HepG2 (cell line): ENCODE measurements at regions not wholly inside any gene's neighbourhood (a gene's known extent, or its start where the extent isn't known, plus 50 kb on each side); places are given as distances from the start of the nearest gene placed in this dataset.

Source experiments
- ATAC-seq: fragments of 200-7000 bp; cut with Tn5 transposase; 3 replicates; pipeline ENCODE4 v1.9.1; 2020; ENCODE audit warnings: mild to moderate bottlenecking, moderate library complexity
- BruUV-seq: library from RNA; stranded (reverse); fragments of 400-500 nt; replicated peaks from 2 replicates; lab custom pipeline; 2021; lab: Mats Ljungman, UMichigan
- CTCF ChIA-PET: fragments of 300-600 bp; formaldehyde crosslinking; extraction: SDS; loops from one replicate; lab custom pipeline; 2021; ENCODE audit warnings: low total read pairs, inconsistent platforms, low intra/inter-chr PET ratio; lab: Yijun Ruan, JAX
- POLR2A ChIA-PET: fragments of 350-600 bp; sonication (Branson Sonifier 250); formaldehyde crosslinking; loops from one replicate; lab custom pipeline; 2020; ENCODE audit warnings: antibody characterized with exemption, inconsistent platforms; lab: Yijun Ruan, JAX
- DNase-seq: peaks from one replicate; pipeline ENCODE4 v3.0.0-alpha.2; 2015; ENCODE audit warnings: low spot score
- FAIRE-seq: peaks from 3 replicates; lab custom pipeline; 2011; peaks lifted over from hg19 to GRCh38; lab: Jason Lieb, UNC
- H2AFZ ChIP-seq: one replicate; pipeline ENCODE4 v1.6.1; 2011; ENCODE audit warnings: low read length, inconsistent platforms
- H3K27ac ChIP-seq: fragments of 300-600 bp; 3 replicates; pipeline ENCODE4 v1.8.0; 2011; ENCODE audit warnings: mixed run types, mild to moderate bottlenecking, mixed read lengths, low read length, inconsistent platforms; ENCODE audit not compliant: insufficient read depth; ENCODE audit errors: extremely low read length
- H3K27me3 ChIP-seq, 2 experiments: fragments of 200-600 bp in 1 of 2; 2 replicates in 1 of 2; 3 replicates in 1 of 2; pipeline versions ENCODE4 v1.6.0 to v1.8.0; 2011; ENCODE audit warnings: low read length in 2 of 2, mild to moderate bottlenecking in 2 of 2, moderate library complexity in 2 of 2, inconsistent platforms in 1 of 2; ENCODE audit not compliant: insufficient read depth in 2 of 2, control insufficient read depth in 1 of 2
- H3K36me3 ChIP-seq, 2 experiments: fragments of 200-600 bp in 1 of 2; replicated peaks in 1 of 2; 2 replicates in 1 of 2; 3 replicates in 1 of 2; pipeline versions ENCODE4 v1.5.1 to v1.8.0; 2011; ENCODE audit warnings: low read length in 2 of 2, inconsistent platforms in 1 of 2; ENCODE audit not compliant: insufficient read depth in 2 of 2, control insufficient read depth in 1 of 2
- H3K4me1 ChIP-seq: 2 replicates; pipeline ENCODE4 v1.5.1; 2012; ENCODE audit warnings: low read length, inconsistent platforms; ENCODE audit not compliant: insufficient read depth
- H3K4me2 ChIP-seq: 2 replicates; pipeline ENCODE4 v1.6.0; 2011; ENCODE audit warnings: low read depth, low read length, inconsistent platforms
- H3K4me3 ChIP-seq, 3 experiments: fragments of 200-600 bp in 1 of 3; sonication (generic), shearing (Covaris generic) in 1 of 3; replicated peaks in 1 of 3; 2 replicates each; pipeline ENCODE4 v1.5.1; 2011 to 2016; ENCODE audit warnings: low read length in 3 of 3, inconsistent platforms in 2 of 3, low read depth in 2 of 3, mild to moderate bottlenecking in 2 of 3, control low read depth in 1 of 3, mixed read lengths in 1 of 3; ENCODE audit not compliant: insufficient read depth in 1 of 3
- H3K79me2 ChIP-seq: one replicate; pipeline ENCODE4 v1.6.1; 2011; ENCODE audit warnings: low read length, inconsistent platforms; ENCODE audit not compliant: insufficient read depth
- H3K9ac ChIP-seq: 2 replicates; pipeline ENCODE4 v1.6.0; 2011; ENCODE audit warnings: mild to moderate bottlenecking, low read depth, low read length, inconsistent platforms; ENCODE audit not compliant: insufficient read depth
- H3K9me3 ChIP-seq: 2 replicates; pipeline ENCODE4 v1.5.1; 2012; ENCODE audit warnings: mild to moderate bottlenecking, low read length
- H4K20me1 ChIP-seq: 2 replicates; pipeline ENCODE4 v1.6.0; 2011; ENCODE audit warnings: inconsistent platforms, mild to moderate bottlenecking, low read length, moderate library complexity; ENCODE audit not compliant: insufficient read depth
- KLF12 ChIP-seq: sonication (generic); formaldehyde crosslinking; IDR thresholded peaks from 2 replicates; pipeline ENCODE4 v1.4.0; 2020; ENCODE audit warnings: missing genetic modification reagents, borderline replicate concordance
- MAF1 ChIP-seq: sonication (generic); formaldehyde crosslinking; IDR thresholded peaks from 2 replicates; pipeline ENCODE4 v1.5.0; 2020; ENCODE audit warnings: missing genetic modification reagents, borderline replicate concordance
- PRDM15 ChIP-seq: sonication (generic); formaldehyde crosslinking; IDR thresholded peaks from 2 replicates; pipeline ENCODE4 v1.4.0; 2020; ENCODE audit warnings: missing genetic modification reagents
- SAFB2 ChIP-seq: sonication (generic); formaldehyde crosslinking; IDR thresholded peaks from 2 replicates; pipeline ENCODE4 v1.5.1; 2020; ENCODE audit warnings: missing genetic modification reagents, low read depth, mild to moderate bottlenecking, borderline replicate concordance
- SP1 ChIP-seq, 2 experiments: fragments of 450-650 bp in 1 of 2; sonication (generic) in 1 of 2; formaldehyde crosslinking in 1 of 2; IDR thresholded peaks; 2 replicates each; pipeline versions ENCODE4 v1.4.0 to v1.6.1; 2016 to 2020; ENCODE audit warnings: missing genetic modification reagents in 1 of 2
- TBX3 ChIP-seq: fragments of 450-650 bp; IDR thresholded peaks from 2 replicates; pipeline ENCODE4 v1.6.1; 2017; ENCODE audit warnings: antibody characterized with exemption, mild to moderate bottlenecking, inconsistent platforms, borderline replicate concordance
- ZHX2 ChIP-seq, 2 experiments: sonication (generic) in 1 of 2; formaldehyde crosslinking in 1 of 2; IDR thresholded peaks; 2 replicates each; pipeline versions ENCODE4 v1.6.1 to v1.9.0; 2014 to 2022; ENCODE audit warnings: antibody characterized with exemption in 1 of 2, borderline replicate concordance in 1 of 2, inconsistent platforms in 1 of 2, low read depth in 1 of 2, missing genetic modification reagents in 1 of 2
- ZNF33B ChIP-seq: sonication (generic); formaldehyde crosslinking; IDR thresholded peaks from 2 replicates; pipeline ENCODE4 v1.5.1; 2020; ENCODE audit warnings: mild to moderate bottlenecking, missing genetic modification reagents
- ZNF350 ChIP-seq: sonication (generic); formaldehyde crosslinking; IDR thresholded peaks from 2 replicates; pipeline ENCODE4 v1.4.0; 2020; ENCODE audit warnings: mild to moderate bottlenecking, low read depth, missing genetic modification reagents, borderline replicate concordance
- ZNF550 ChIP-seq: sonication (generic); formaldehyde crosslinking; IDR thresholded peaks from 2 replicates; pipeline ENCODE4 v1.4.0; 2020; ENCODE audit warnings: mild to moderate bottlenecking, missing genetic modification reagents, borderline replicate concordance
- ZNF720 ChIP-seq: sonication (generic); formaldehyde crosslinking; IDR thresholded peaks from 2 replicates; pipeline ENCODE4 v1.4.0; 2020; ENCODE audit warnings: missing genetic modification reagents
- WGBS: methylation state at CpG from one replicate; pipeline ENCODE4 v1.1.6; 2017; ENCODE audit warnings: low lambda C conversion rate; 5-methylcytosine and 5-hydroxymethylcytosine counted together
- in situ Hi-C: cut with HindIII; loops from 2 replicates; pipeline ENCODE4 v1.10.0; 2017; ENCODE audit warnings: low pct_unique_long_range_greater_than_20kb; ENCODE audit not compliant: extremely low pct_ligation_motif_present
- intact Hi-C: fragments of 100-400 bp; cut with micrococcal nuclease; formaldehyde crosslinking; loops from one replicate; pipeline ENCODE4 v1.10.0; 2022; ENCODE audit not compliant: unreplicated experiment
- TF ChIP-seq, protein P1 (sequence below): sonication (generic); formaldehyde crosslinking; IDR thresholded peaks from 2 replicates; pipeline ENCODE4 v1.4.0; 2020; ENCODE audit warnings: missing genetic modification reagents

GRCh38 chr11:90856790-90857189 is 633.9 kb upstream of the CHORDC1 start:
- no peak overlapping the region for H3K27ac ChIP-seq
- H3K9ac ChIP-seq, result no peak overlapping the region
- POLR2A ChIA-PET, result no interaction called here
- no TSS peak for BruUV-seq
- H3K79me2 ChIP-seq, result no peaks in the 10 kb centered on the region
- no peak for DNase-seq
- no peak overlapping the region for H2AFZ ChIP-seq
- no peak for ATAC-seq
- H3K27me3 ChIP-seq, result no peaks in the 10 kb centered on the region
- in situ Hi-C loops (no loop called here), intact Hi-C loops (no loop called here)
- no peak for FAIRE-seq
- WGBS, result 38% methylated on average over 1 of the region's 1 CpG
- H3K36me3 ChIP-seq, result no peaks in the 10 kb centered on the region
- H3K4me2 ChIP-seq, result no peak overlapping the region
- no peak overlapping the region for H3K4me3 ChIP-seq
- H3K4me1 ChIP-seq, result no peaks in the 10 kb centered on the region
- no peaks in the 10 kb centered on the region for H3K9me3 ChIP-seq
- CTCF ChIA-PET, result no interaction called here
- no peaks in the 10 kb centered on the region for H4K20me1 ChIP-seq
- TF ChIP-seq ZNF33B (CRISPR knock-in tag) (no peak), ZNF720 (CRISPR knock-in tag) (no peak), ZNF550 (CRISPR knock-in tag) (no peak), SP1 (IDR thresholded peaks at IDR 0.05) (no peak), SP1 (CRISPR knock-in tag; IDR thresholded peaks at IDR 0.05) (no peak), ZNF350 (CRISPR knock-in tag) (no peak), KLF12 (CRISPR knock-in tag) (no peak), SAFB2 (CRISPR knock-in tag) (no peak), PRDM15 (CRISPR knock-in tag) (no peak), MAF1 (no peak), ZHX2 (IDR thresholded peaks at IDR 0.05; ENCODE audit: low read depth) (no peak), ZHX2 (CRISPR knock-in tag; IDR thresholded peaks at IDR 0.05; ENCODE audit: borderline replicate concordance) (no peak), TBX3 (no peak)
- TF ChIP-seq, protein P1, sequence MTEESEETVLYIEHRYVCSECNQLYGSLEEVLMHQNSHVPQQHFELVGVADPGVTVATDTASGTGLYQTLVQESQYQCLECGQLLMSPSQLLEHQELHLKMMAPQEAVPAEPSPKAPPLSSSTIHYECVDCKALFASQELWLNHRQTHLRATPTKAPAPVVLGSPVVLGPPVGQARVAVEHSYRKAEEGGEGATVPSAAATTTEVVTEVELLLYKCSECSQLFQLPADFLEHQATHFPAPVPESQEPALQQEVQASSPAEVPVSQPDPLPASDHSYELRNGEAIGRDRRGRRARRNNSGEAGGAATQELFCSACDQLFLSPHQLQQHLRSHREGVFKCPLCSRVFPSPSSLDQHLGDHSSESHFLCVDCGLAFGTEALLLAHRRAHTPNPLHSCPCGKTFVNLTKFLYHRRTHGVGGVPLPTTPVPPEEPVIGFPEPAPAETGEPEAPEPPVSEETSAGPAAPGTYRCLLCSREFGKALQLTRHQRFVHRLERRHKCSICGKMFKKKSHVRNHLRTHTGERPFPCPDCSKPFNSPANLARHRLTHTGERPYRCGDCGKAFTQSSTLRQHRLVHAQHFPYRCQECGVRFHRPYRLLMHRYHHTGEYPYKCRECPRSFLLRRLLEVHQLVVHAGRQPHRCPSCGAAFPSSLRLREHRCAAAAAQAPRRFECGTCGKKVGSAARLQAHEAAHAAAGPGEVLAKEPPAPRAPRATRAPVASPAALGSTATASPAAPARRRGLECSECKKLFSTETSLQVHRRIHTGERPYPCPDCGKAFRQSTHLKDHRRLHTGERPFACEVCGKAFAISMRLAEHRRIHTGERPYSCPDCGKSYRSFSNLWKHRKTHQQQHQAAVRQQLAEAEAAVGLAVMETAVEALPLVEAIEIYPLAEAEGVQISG (CRISPR knock-in tag), result no peak
